ENCODE measurements at regions not wholly inside any gene's neighbourhood (a gene's known extent, or its start where the extent isn't known, plus 50 kb on each side); places are given as distances from the start of the nearest gene placed in this dataset.
A peak's percentile ranks its signal among the peaks of the same experiment; 100 is the strongest.

DNA sequence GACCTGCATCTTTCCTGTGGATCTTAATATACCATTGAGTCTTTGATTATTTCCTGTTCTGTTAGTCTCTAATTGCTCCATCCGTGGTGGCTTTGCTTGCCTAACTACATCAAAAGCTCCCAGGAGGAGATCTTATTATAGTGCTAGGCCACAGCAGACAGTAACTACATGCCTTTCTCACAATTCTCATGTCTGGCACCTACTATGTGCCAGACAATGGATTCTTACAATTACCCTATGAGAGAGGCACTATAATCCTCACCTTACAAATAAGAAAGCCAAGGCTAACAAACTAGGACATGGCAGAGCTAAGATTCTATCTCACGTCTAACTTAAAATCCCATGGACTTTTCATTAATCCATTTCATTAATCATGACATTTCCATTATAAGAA, 70.3 kb upstream of the TARS1 start:
- WGBS (ENCODE audit: low lambda C conversion rate): 51% methylated on average over 2 of the region's 2 CpGs
- Histone ChIP-seq H3K27me3 (ENCODE audit: insufficient read depth) (no peaks in the 10 kb centered on the region), H3K27ac (ENCODE audit: low read depth in 2 of 2, low read length in 1 of 2) (peak overlapping the region in 1 of 2 experiments; percentile 92; a peak in 2 of 4 replicates), H2AFZ (ENCODE audit: low read depth) (no peak overlapping the region), H3K4me3 (ENCODE audit: low read depth in 2 of 2, low read length in 1 of 2) (no peak overlapping the region), H3K9me2 (no peaks in the 10 kb centered on the region), H3F3A (replicated peaks; ENCODE audit: insufficient read depth) (peaks cover 12% of the 10 kb centered on the region), H3K4me1 (ENCODE audit: control insufficient read depth in 1 of 2, insufficient read depth in 2 of 2, low read depth in 1 of 2, low read length in 1 of 2) (peaks cover 0 to 18% of the 10 kb centered on the region in 2 experiments; a peak in 1 of 4 replicates), H4K20me1 (ENCODE audit: insufficient read depth) (no peaks in the 10 kb centered on the region), H3K9ac (peak overlapping the region; percentile 44), H3K9me3 (no peaks in the 10 kb centered on the region), H3K36me3 (replicated peaks in 1 of 2; ENCODE audit: control insufficient read depth in 1 of 2, insufficient read depth in 2 of 2, low read length in 1 of 2) (no peaks in the 10 kb centered on the region), H3K4me2 (no peak overlapping the region), H3K79me2 (ENCODE audit: insufficient read depth) (no peaks in the 10 kb centered on the region)
- CTCF ChIA-PET: no interaction called here
- no peak for DNase-seq
- POLR2A ChIA-PET: no interaction called here
- TF ChIP-seq EZH2phosphoT487 (IDR thresholded peaks at IDR 0.05; ENCODE audit: borderline replicate concordance, low read depth): no peak

DNA sequence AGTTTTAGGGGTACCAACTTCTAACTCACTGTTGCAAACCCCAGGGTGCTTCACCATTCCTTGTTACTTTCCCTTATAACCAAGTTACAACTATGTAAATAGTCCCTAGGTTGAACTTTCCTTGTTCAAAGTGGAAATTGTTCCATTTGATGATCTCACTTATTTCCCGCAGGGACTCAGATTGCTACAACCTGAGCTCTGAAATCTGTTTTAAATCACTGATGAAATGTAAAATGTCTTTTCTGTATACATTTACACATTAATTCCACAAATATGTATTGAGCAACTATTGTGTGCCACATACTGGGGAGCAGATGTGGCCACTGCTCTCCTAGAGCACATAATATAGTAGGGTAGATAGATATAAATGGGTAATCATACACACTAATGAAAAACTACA, 69.1 kb upstream of the TARS1 start:
- ChIA-PET CTCF (no interaction called here), POLR2A (no interaction called here)
- peak overlapping the region in 1 of 2 experiments; percentile 92; a peak in 2 of 4 replicates for H3K27ac ChIP-seq (ENCODE audit: low read depth in 2 of 2, low read length in 1 of 2)
- H3K9me2 ChIP-seq: no peaks in the 10 kb centered on the region
- no peak for DNase-seq
- no peaks in the 10 kb centered on the region for H3K9me3 ChIP-seq
- H3K36me3 ChIP-seq (replicated peaks in 1 of 2; ENCODE audit: control insufficient read depth in 1 of 2, insufficient read depth in 2 of 2, low read length in 1 of 2): no peaks in the 10 kb centered on the region
- H3K9ac ChIP-seq: no peak overlapping the region
- H3K27me3 ChIP-seq (ENCODE audit: insufficient read depth): no peaks in the 10 kb centered on the region
- no peak overlapping the region for H2AFZ ChIP-seq (ENCODE audit: low read depth)
- H3K4me1 ChIP-seq (ENCODE audit: control insufficient read depth in 1 of 2, insufficient read depth in 2 of 2, low read depth in 1 of 2, low read length in 1 of 2): peaks cover 0 to 18% of the 10 kb centered on the region in 2 experiments; a peak in 1 of 4 replicates
- TF ChIP-seq, protein P1, sequence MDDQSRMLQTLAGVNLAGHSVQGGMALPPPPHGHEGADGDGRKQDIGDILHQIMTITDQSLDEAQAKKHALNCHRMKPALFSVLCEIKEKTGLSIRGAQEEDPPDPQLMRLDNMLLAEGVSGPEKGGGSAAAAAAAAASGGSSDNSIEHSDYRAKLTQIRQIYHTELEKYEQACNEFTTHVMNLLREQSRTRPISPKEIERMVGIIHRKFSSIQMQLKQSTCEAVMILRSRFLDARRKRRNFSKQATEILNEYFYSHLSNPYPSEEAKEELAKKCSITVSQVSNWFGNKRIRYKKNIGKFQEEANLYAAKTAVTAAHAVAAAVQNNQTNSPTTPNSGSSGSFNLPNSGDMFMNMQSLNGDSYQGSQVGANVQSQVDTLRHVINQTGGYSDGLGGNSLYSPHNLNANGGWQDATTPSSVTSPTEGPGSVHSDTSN (IDR thresholded peaks at IDR 0.05): no peak
- TF ChIP-seq TAF1 (IDR thresholded peaks at IDR 0.05; ENCODE audit: borderline replicate concordance, low read depth, low read length): no peak
- no peak for TF ChIP-seq NRF1 (IDR thresholded peaks at IDR 0.05; ENCODE audit: low read depth, low read length)
- TF ChIP-seq TEAD4 (IDR thresholded peaks at IDR 0.05; ENCODE audit: borderline replicate concordance, insufficient read depth): no peak
- TF ChIP-seq, protein P2, sequence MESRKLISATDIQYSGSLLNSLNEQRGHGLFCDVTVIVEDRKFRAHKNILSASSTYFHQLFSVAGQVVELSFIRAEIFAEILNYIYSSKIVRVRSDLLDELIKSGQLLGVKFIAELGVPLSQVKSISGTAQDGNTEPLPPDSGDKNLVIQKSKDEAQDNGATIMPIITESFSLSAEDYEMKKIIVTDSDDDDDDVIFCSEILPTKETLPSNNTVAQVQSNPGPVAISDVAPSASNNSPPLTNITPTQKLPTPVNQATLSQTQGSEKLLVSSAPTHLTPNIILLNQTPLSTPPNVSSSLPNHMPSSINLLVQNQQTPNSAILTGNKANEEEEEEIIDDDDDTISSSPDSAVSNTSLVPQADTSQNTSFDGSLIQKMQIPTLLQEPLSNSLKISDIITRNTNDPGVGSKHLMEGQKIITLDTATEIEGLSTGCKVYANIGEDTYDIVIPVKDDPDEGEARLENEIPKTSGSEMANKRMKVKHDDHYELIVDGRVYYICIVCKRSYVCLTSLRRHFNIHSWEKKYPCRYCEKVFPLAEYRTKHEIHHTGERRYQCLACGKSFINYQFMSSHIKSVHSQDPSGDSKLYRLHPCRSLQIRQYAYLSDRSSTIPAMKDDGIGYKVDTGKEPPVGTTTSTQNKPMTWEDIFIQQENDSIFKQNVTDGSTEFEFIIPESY (IDR thresholded peaks at IDR 0.05; ENCODE audit: borderline replicate concordance, low read depth): no peak
- peak; percentile 23; the same call in 1 of the 2 replicates for TF ChIP-seq TCF12 (IDR thresholded peaks at IDR 0.05)
- TF ChIP-seq MEF2A (IDR thresholded peaks at IDR 0.05; ENCODE audit: borderline replicate concordance, low read depth): no peak
- TF ChIP-seq JUND (IDR thresholded peaks at IDR 0.05): no peak
- TF ChIP-seq, protein P3, sequence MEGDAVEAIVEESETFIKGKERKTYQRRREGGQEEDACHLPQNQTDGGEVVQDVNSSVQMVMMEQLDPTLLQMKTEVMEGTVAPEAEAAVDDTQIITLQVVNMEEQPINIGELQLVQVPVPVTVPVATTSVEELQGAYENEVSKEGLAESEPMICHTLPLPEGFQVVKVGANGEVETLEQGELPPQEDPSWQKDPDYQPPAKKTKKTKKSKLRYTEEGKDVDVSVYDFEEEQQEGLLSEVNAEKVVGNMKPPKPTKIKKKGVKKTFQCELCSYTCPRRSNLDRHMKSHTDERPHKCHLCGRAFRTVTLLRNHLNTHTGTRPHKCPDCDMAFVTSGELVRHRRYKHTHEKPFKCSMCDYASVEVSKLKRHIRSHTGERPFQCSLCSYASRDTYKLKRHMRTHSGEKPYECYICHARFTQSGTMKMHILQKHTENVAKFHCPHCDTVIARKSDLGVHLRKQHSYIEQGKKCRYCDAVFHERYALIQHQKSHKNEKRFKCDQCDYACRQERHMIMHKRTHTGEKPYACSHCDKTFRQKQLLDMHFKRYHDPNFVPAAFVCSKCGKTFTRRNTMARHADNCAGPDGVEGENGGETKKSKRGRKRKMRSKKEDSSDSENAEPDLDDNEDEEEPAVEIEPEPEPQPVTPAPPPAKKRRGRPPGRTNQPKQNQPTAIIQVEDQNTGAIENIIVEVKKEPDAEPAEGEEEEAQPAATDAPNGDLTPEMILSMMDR (IDR thresholded peaks at IDR 0.05): no peak
- H3F3A ChIP-seq (replicated peaks; ENCODE audit: insufficient read depth): peaks cover 12% of the 10 kb centered on the region
- 50% methylated on average over 1 of the region's 1 CpG for WGBS (ENCODE audit: low lambda C conversion rate)
- H3K4me3 ChIP-seq (ENCODE audit: low read depth in 2 of 2, low read length in 1 of 2): no peak overlapping the region
- H3K4me2 ChIP-seq: no peak overlapping the region
- H3K79me2 ChIP-seq (ENCODE audit: insufficient read depth): no peaks in the 10 kb centered on the region
- no peaks in the 10 kb centered on the region for H4K20me1 ChIP-seq (ENCODE audit: insufficient read depth)
